Kidney epithelial cell (primary cell): ENCODE measurements at regions not wholly inside any gene's neighbourhood (a gene's known extent, or its start where the extent isn't known, plus 50 kb on each side); places are given as distances from the start of the nearest gene placed in this dataset.

Experiments used
- DNase-seq: peaks from one replicate; pipeline ENCODE4 v3.0.0-alpha.2; 2010; ENCODE audit warnings: low read depth
- H3K27me3 ChIP-seq: 2 replicates; pipeline ENCODE4 v1.6.0; 2011; ENCODE audit warnings: low read length; ENCODE audit not compliant: control insufficient read depth, insufficient read depth
- H3K36me3 ChIP-seq: 2 replicates; pipeline ENCODE4 v1.5.1; 2011; ENCODE audit warnings: low read length; ENCODE audit not compliant: control insufficient read depth, insufficient read depth
- H3K4me3 ChIP-seq: 2 replicates; pipeline ENCODE4 v1.5.1; 2011; ENCODE audit warnings: low read depth, mild to moderate bottlenecking, control low read depth, low read length
- TF ChIP-seq, protein P1 (sequence below): IDR thresholded peaks from 2 replicates; pipeline ENCODE4 v1.5.1; 2011; ENCODE audit warnings: mild to moderate bottlenecking, moderate library complexity, low read length, control low read depth, inconsistent platforms; ENCODE audit not compliant: insufficient read depth, poor library complexity, severe bottlenecking

DNA sequence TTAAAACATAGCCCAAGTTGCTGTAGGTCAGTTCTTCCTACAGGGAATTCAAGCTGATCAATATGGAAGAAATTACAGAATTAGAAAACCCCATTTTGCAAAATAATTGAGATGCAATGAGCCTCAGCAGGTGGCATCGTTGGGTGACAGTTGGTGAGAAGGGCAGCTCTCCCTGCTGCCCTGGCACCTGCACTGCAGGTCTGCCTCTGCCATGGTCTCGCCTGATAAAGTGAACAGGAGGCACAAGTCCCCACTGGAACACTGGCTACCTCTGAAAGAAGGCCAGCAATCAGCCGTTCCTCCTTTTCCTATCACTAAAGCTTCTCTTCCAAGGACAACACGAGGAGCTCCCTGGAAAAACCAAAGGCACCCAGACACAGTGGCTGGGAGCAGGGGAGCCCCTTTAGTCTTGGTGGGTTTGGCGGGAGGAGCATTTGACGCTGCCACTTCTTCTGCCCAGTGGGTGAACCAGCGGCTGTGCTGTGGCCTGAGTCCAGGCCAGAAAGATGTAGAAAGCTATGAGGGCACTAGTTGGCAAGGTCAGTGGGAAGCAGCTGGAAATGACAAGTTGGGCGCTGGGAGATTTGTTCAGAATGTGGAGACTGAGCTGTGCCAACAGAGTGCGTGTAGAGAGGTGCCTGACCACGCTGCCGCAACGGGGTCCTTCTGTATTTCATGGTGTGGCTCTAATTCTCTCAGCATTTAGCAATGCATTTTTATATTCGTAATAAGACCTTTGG, 93.1 kb downstream of the RIPK4 start:
- TF ChIP-seq, protein P1, sequence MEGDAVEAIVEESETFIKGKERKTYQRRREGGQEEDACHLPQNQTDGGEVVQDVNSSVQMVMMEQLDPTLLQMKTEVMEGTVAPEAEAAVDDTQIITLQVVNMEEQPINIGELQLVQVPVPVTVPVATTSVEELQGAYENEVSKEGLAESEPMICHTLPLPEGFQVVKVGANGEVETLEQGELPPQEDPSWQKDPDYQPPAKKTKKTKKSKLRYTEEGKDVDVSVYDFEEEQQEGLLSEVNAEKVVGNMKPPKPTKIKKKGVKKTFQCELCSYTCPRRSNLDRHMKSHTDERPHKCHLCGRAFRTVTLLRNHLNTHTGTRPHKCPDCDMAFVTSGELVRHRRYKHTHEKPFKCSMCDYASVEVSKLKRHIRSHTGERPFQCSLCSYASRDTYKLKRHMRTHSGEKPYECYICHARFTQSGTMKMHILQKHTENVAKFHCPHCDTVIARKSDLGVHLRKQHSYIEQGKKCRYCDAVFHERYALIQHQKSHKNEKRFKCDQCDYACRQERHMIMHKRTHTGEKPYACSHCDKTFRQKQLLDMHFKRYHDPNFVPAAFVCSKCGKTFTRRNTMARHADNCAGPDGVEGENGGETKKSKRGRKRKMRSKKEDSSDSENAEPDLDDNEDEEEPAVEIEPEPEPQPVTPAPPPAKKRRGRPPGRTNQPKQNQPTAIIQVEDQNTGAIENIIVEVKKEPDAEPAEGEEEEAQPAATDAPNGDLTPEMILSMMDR, result no peak
- Histone ChIP-seq H3K27me3 (no peaks in the 10 kb centered on the region), H3K4me3 (no peak overlapping the region), H3K36me3 (no peaks in the 10 kb centered on the region)
- no peak for DNase-seq

DNA sequence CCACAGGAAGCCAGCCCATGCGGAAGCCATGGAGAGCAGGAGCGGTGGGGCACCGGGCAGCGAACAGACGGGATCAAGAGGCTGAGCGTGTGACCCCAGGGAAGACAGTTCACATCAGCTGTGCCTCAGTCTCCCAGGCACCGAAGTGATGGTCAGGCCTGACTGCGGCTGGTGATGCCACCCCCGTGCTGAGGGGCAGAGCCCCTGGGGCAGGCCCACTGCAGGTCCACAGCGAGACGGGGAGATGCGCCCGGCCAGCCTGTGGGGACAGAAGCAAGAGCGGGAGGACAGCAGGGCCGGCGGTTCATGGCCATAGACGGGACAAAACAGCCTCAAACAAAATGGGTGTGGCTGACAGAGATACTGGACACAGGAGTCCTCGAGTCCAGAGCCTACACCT, 93.8 kb downstream of the RIPK4 start:
- Histone ChIP-seq H3K4me3 (no peak overlapping the region), H3K27me3 (no peaks in the 10 kb centered on the region), H3K36me3 (no peaks in the 10 kb centered on the region)
- TF ChIP-seq, protein P1, result no peak
- DNase-seq, result no peak

DNA sequence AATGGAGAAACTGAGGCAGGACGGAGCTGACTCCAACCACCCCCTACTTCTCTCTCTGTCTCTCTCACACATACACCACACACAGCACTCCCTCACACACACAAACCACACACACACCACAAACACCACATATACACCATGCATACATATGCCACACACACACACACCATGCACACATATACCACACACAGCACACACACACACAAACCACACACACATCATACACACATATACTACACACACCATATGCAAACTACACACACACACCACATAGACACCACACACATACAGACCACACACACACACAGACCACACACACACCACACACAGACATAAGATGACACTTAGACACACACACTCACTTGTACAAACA, 94.3 kb downstream of the RIPK4 start:
- Histone ChIP-seq H3K27me3 (no peaks in the 10 kb centered on the region), H3K4me3 (no peak overlapping the region), H3K36me3 (no peaks in the 10 kb centered on the region)
- TF ChIP-seq, protein P1, result no peak
- DNase-seq, result no peak

DNA sequence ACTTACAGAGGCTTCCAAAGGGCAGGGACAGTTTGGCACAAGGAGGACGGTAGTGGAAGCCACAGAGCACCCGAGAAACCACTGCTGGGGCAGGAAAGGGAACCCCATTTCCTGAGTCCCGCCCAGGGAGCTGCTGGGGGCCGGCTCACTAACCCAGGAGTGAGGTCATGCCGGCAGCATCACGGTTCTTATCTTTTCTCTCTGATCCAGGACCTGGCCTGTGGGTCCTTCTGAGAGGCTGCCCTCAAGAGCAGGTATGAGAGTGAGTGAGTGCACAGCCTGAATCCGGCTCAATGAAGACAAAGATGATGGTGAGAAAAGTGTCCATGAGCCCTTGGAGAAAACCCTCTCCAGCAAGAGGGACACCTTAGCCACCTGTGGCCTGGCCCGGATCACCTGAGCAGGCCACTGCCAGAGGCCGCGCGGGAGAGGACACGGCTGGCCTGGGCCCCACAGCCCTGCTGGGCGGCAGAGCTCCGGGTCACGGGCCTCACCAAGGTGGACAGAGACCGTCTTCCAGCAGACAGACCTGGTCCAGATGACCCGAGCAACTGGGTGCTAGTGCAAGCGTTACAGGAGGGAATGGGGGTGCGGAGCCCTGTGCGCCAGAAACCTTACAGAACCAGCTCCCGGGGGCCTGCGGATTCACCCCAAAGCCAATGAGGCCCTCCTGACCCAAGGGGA, 94.9 kb downstream of the RIPK4 start:
- H3K4me3 ChIP-seq, result no peak overlapping the region
- no peak for DNase-seq
- TF ChIP-seq, protein P1, result no peak
- H3K27me3 ChIP-seq, result no peaks in the 10 kb centered on the region
- no peaks in the 10 kb centered on the region for H3K36me3 ChIP-seq

DNA sequence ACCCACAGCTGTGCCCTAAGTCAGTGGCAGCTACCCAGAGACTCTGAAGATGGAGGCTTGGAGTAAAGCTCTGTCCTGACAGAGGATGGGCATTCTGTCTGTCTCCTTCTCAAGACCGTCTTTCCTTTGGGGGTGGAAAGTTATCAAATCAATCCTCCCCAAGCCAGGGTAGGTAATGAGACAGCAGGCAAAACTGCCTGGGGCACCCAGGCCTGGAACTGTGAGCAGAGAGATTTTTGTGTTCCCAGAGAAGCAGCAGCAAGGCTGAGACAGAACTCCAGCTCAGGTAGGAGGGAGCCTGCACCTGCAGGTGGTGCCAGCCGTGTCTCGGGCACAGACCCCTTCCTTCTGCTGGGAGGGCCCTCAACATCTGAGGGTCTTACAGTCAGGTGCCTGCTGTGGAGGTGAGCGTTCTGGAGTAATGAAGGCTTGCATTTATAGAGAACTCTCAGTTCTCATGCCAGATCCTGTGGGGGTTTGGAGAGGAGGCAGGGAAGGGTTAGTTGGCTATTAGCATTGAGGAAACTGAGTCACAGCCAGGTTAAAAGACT, 95.6 kb downstream of the RIPK4 start:
- DNase-seq, result no peak
- H3K4me3 ChIP-seq, result no peak overlapping the region
- H3K36me3 ChIP-seq, result no peaks in the 10 kb centered on the region
- H3K27me3 ChIP-seq, result no peaks in the 10 kb centered on the region
- TF ChIP-seq, protein P1, result no peak
